ENCODE measurements at regions not wholly inside any gene's neighbourhood (a gene's known extent, or its start where the extent isn't known, plus 50 kb on each side); places are given as distances from the start of the nearest gene placed in this dataset.

GRCh38 chr2:133787207-133787606, 218.9 kb upstream of the NCKAP5 start:
- TF ChIP-seq CTCF (IDR thresholded peaks at IDR 0.05) (no peak), POLR2A (IDR thresholded peaks at IDR 0.05) (no peak)
